IMR-90 (cell line): ENCODE measurements at regions not wholly inside any gene's neighbourhood (a gene's known extent, or its start where the extent isn't known, plus 50 kb on each side); places are given as distances from the start of the nearest gene placed in this dataset.
"Not testable (repeated sequence)": the region's sequence is repeated elsewhere in the genome, so short reads cannot be mapped to it uniquely, and the experiment has no call there.

Experiments used
- ATAC-seq: fragments of 200-7000 bp; cut with Tn5 transposase; 2 replicates; pipeline ENCODE4 v1.9.1; 2020; ENCODE audit warnings: low read depth, mild to moderate bottlenecking, moderate library complexity
- BruUV-seq: library from RNA; stranded (reverse); fragments of 400-500 nt; replicated peaks from 2 replicates; lab custom pipeline; 2021; lab: Mats Ljungman, UMichigan
- CTCF ChIA-PET: fragments of 300-600 bp; formaldehyde crosslinking; extraction: SDS; loops from one replicate; lab custom pipeline; 2021; ENCODE audit warnings: antibody characterized with exemption; lab: Yijun Ruan, JAX
- POLR2A ChIA-PET: fragments of 300-600 bp; sonication (Branson Sonifier 250); formaldehyde crosslinking; loops from one replicate; lab custom pipeline; 2022; ENCODE audit warnings: antibody characterized with exemption; ENCODE audit not compliant: unreplicated experiment; lab: Charles Lee
- DNase-seq: peaks from one replicate; pipeline ENCODE4 v3.0.0; 2013
- H2AFZ ChIP-seq: replicated peaks from 2 replicates; pipeline ENCODE3; 2013; ENCODE audit warnings: low read length, mild to moderate bottlenecking; ENCODE audit not compliant: poor library complexity
- H2AK5ac ChIP-seq: 2 replicates; pipeline ENCODE4 v1.6.1; 2013; ENCODE audit warnings: low read depth, low read length, inconsistent platforms
- H2AK9ac ChIP-seq: replicated peaks from 2 replicates; pipeline ENCODE3; 2013; ENCODE audit warnings: mild to moderate bottlenecking, low read depth, low read length, moderate library complexity; ENCODE audit not compliant: poor library complexity
- H2BK120ac ChIP-seq: 2 replicates; pipeline ENCODE4 v1.6.1; 2013; ENCODE audit warnings: low read depth, low read length, inconsistent platforms
- H2BK15ac ChIP-seq: 3 replicates; pipeline ENCODE4 v1.6.1; 2013; ENCODE audit warnings: low read depth, low read length, inconsistent platforms
- H2BK20ac ChIP-seq: 2 replicates; pipeline ENCODE4 v1.6.1; 2013; ENCODE audit warnings: low read depth, mild to moderate bottlenecking, inconsistent platforms, low read length, moderate library complexity
- H2BK5ac ChIP-seq: 2 replicates; pipeline ENCODE4 v1.6.1; 2013; ENCODE audit warnings: mild to moderate bottlenecking, low read depth, low read length, inconsistent platforms; ENCODE audit not compliant: poor library complexity, severe bottlenecking
- H3K14ac ChIP-seq: replicated peaks from 2 replicates; pipeline ENCODE4 v1.6.1; 2013; ENCODE audit warnings: low read depth, low read length, inconsistent platforms
- H3K18ac ChIP-seq: 2 replicates; pipeline ENCODE4 v1.6.1; 2013; ENCODE audit warnings: low read depth, low read length, control low read depth
- H3K23ac ChIP-seq: 2 replicates; pipeline ENCODE4 v1.6.1; 2013; ENCODE audit warnings: low read depth, low read length, inconsistent platforms
- H3K27ac ChIP-seq: 2 replicates; pipeline ENCODE4 v1.5.1; 2013; ENCODE audit warnings: mild to moderate bottlenecking, control low read depth, low read length; ENCODE audit not compliant: insufficient read depth
- H3K27me3 ChIP-seq: 2 replicates; pipeline ENCODE4 v1.6.1; 2013; ENCODE audit warnings: low read length; ENCODE audit not compliant: control insufficient read depth, insufficient read depth
- H3K36me3 ChIP-seq: 2 replicates; pipeline ENCODE4 v1.6.1; 2013; ENCODE audit warnings: low read length, mixed read lengths; ENCODE audit not compliant: control insufficient read depth, insufficient read depth
- H3K4ac ChIP-seq: 2 replicates; pipeline ENCODE4 v1.6.1; 2013; ENCODE audit warnings: low read depth, low read length, inconsistent platforms
- H3K4me1 ChIP-seq: 2 replicates; pipeline ENCODE4 v1.6.1; 2013; ENCODE audit warnings: low read length, mixed read lengths; ENCODE audit not compliant: control insufficient read depth, insufficient read depth
- H3K4me2 ChIP-seq: 2 replicates; pipeline ENCODE4 v1.6.1; 2013; ENCODE audit warnings: low read depth, mild to moderate bottlenecking, control low read depth, low read length, moderate library complexity
- H3K4me3 ChIP-seq: 2 replicates; pipeline ENCODE4 v1.5.1; 2013; ENCODE audit warnings: low read depth, mild to moderate bottlenecking, control low read depth, low read length, moderate library complexity; ENCODE audit not compliant: insufficient read depth
- H3K56ac ChIP-seq: 2 replicates; pipeline ENCODE4 v1.6.1; 2013; ENCODE audit warnings: low read length, inconsistent platforms; ENCODE audit not compliant: insufficient read depth; ENCODE audit errors: extremely low read depth
- H3K79me1 ChIP-seq, 2 experiments: 2 replicates each; pipeline ENCODE4 v1.6.1; 2013; ENCODE audit warnings: low read length in 2 of 2, inconsistent platforms in 1 of 2, low read depth in 1 of 2
- H3K9ac ChIP-seq: 2 replicates; pipeline ENCODE4 v1.6.1; 2013; ENCODE audit warnings: low read depth, low read length, control low read depth
- H3K9me1 ChIP-seq: 2 replicates; pipeline ENCODE4 v1.6.1; 2013; ENCODE audit warnings: low read length, inconsistent platforms; ENCODE audit not compliant: insufficient read depth
- H3K9me3 ChIP-seq: 2 replicates; pipeline ENCODE4 v1.6.1; 2013; ENCODE audit warnings: low read length; ENCODE audit not compliant: control insufficient read depth, insufficient read depth
- H4K20me1 ChIP-seq: 2 replicates; pipeline ENCODE4 v1.6.1; 2013; ENCODE audit warnings: low read length, inconsistent platforms; ENCODE audit not compliant: insufficient read depth
- H4K5ac ChIP-seq: 2 replicates; pipeline ENCODE4 v1.6.1; 2013; ENCODE audit warnings: mild to moderate bottlenecking, low read depth, low read length, control low read depth
- H4K8ac ChIP-seq, 2 experiments: 2 replicates each; pipeline ENCODE4 v1.6.1; 2013; ENCODE audit warnings: low read depth in 2 of 2, low read length in 2 of 2, control low read depth in 1 of 2, inconsistent platforms in 1 of 2
- H4K91ac ChIP-seq: 2 replicates; pipeline ENCODE4 v1.6.1; 2013; ENCODE audit warnings: low read depth, low read length, inconsistent platforms; ENCODE audit not compliant: insufficient read depth
- WGBS, 2 experiments: methylation state at CpG; one replicate each; pipeline versions ENCODE4 v1.1.5 to v1.1.7; 2013; ENCODE audit warnings: missing lambda C conversion rate in 2 of 2; ENCODE audit not compliant: insufficient read length in 1 of 2; ENCODE audit errors: extremely low coverage in 2 of 2; 5-methylcytosine and 5-hydroxymethylcytosine counted together
- dilution Hi-C: fragments of 300-500 bp; cut with HindIII; formaldehyde crosslinking; loops from one replicate; pipeline ENCODE4 v1.14.3; 2018; ENCODE audit warnings: low sequenced_read_pairs; ENCODE audit not compliant: unreplicated experiment
- in situ Hi-C: fragments of 300-500 bp; cut with MboI; formaldehyde crosslinking; loops from 3 replicates; pipeline ENCODE4 v1.14.3; 2019; ENCODE audit warnings: low sequenced_read_pairs, inconsistent platforms, mixed read lengths
- intact Hi-C: fragments of 100-400 bp; cut with micrococcal nuclease; formaldehyde crosslinking; loops from 2 replicates; pipeline ENCODE4 v1.10.0; 2022
- TF ChIP-seq, protein P1 (sequence below): fragments of 150-350 bp; IDR thresholded peaks from 2 replicates; pipeline ENCODE4 v1.6.1; 2017; ENCODE audit warnings: mild to moderate bottlenecking, antibody characterized with exemption, low read length, low read depth

DNA sequence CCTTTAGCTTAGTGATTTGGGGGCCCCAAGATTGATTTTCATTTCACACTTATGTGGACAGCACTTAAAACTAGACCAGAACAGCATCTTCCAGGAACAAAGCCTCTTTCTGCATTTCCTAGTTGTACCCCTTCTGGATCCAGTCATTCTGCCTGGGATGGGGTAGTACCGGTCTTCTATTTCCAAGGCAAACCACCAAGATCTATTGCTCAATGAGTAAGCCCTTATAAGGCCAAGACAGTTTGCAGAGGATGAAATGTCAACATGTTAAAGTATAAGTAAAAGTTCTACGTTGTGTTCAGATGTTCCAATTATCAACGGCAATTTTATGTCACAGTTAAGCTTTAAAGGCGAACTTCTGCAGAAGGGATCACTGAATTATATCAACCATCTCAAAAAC is 106.9 kb upstream of the ZNF746 start:
- BruUV-seq = no TSS peak
- in situ Hi-C loops = no loop called here
- peak; percentile 3 for DNase-seq

DNA sequence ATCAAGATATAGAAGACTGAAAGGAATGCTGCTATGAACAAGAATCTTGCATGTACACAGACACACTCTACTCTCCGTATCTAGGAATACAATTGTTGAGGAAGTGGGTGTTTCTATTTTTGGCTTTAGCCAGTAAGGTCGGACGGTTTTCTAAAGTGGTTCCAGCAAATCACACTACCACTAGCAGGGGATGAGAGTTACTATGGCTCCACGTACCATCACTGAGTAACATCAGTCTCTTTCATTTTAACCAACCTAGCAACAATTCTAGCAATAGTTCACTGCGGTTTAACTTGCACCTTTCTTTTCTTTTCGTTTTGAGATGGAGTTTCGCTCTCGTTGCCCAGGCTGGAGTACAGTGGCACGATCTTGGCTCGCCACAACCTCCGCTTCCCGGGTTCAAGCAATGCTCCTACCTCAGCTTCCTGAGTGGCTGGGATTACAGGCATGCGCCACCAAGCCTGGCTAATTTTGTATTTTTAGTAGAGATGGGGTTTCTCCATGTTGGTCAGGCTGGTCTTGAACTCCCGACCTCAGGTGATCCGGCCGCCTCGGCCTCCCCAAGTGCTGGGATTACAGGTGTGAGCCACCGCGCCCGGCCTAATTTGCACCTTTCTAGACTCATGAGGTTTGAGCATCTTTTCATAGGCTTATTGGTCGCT is 103.2 kb upstream of the ZNF746 start:
- H2BK15ac ChIP-seq, dilution Hi-C loops, H3K18ac ChIP-seq, H3K9me1 ChIP-seq, DNase-seq, H3K4me1 ChIP-seq, H2AK9ac ChIP-seq, H3K4me2 ChIP-seq, H3K9me3 ChIP-seq, ATAC-seq, intact Hi-C loops, H4K5ac ChIP-seq, H3K56ac ChIP-seq, H3K14ac ChIP-seq, H3K4ac ChIP-seq, H4K91ac ChIP-seq, H2BK120ac ChIP-seq, H3K9ac ChIP-seq, H4K8ac ChIP-seq, in situ Hi-C loops, H4K20me1 ChIP-seq, H2AFZ ChIP-seq, H3K23ac ChIP-seq, H2AK5ac ChIP-seq, H2BK5ac ChIP-seq, H3K27ac ChIP-seq, H3K4me3 ChIP-seq, H2BK20ac ChIP-seq, POLR2A ChIA-PET, CTCF ChIA-PET, BruUV-seq, H3K27me3 ChIP-seq: not testable (repeated sequence)
- H3K79me1 ChIP-seq = peaks cover 0 to 23% of the 10 kb centered on the region in 2 experiments; a peak in 3 of 4 replicates
- 100% methylated on average over 1 of the region's 21 CpGs; no CpG with 5 or more reads in 1 of the 2 experiments for WGBS, 2 experiments
- H3K36me3 ChIP-seq = peaks cover 30% of the 10 kb centered on the region

More for the DNA sequence above, 106.9 kb upstream of the ZNF746 start:
- H2BK120ac ChIP-seq = no peak overlapping the region
- H3K14ac ChIP-seq = no peak overlapping the region
- no peak overlapping the region for H4K91ac ChIP-seq
- H3K9me3 ChIP-seq = no peaks in the 10 kb centered on the region
- no peak for ATAC-seq
- H4K5ac ChIP-seq = no peak overlapping the region
- H3K36me3 ChIP-seq = peaks cover 28% of the 10 kb centered on the region
- peaks cover 3% of the 10 kb centered on the region; the same call in 1 of the 2 replicates for H4K20me1 ChIP-seq
- H3K4me3 ChIP-seq = no peak overlapping the region
- H2AK5ac ChIP-seq = no peak overlapping the region
- no peaks in the 10 kb centered on the region for H3K27me3 ChIP-seq
- no CpG with 5 or more reads among the region's 4 CpGs for WGBS, 2 experiments
- ChIA-PET POLR2A (no interaction called here), CTCF (no interaction called here)
- no peak overlapping the region for H3K4me2 ChIP-seq
- 0 out of 2 replicates have a peak, but pooled peaks cover 3% of the 10 kb centered on the region for H3K9me1 ChIP-seq
- H2BK20ac ChIP-seq = no peak overlapping the region
- H2AFZ ChIP-seq = no peak overlapping the region
- dilution Hi-C loops (no loop called here), intact Hi-C loops (no loop called here)
- H3K56ac ChIP-seq = no peak overlapping the region
- H3K4ac ChIP-seq = no peak overlapping the region
- H2AK9ac ChIP-seq = no peak overlapping the region
- no peak overlapping the region for H4K8ac ChIP-seq
- H3K18ac ChIP-seq = no peak overlapping the region
- TF ChIP-seq, protein P1, sequence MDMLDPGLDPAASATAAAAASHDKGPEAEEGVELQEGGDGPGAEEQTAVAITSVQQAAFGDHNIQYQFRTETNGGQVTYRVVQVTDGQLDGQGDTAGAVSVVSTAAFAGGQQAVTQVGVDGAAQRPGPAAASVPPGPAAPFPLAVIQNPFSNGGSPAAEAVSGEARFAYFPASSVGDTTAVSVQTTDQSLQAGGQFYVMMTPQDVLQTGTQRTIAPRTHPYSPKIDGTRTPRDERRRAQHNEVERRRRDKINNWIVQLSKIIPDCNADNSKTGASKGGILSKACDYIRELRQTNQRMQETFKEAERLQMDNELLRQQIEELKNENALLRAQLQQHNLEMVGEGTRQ = no peak
- H2BK5ac ChIP-seq = no peak overlapping the region
- H3K79me1 ChIP-seq = peaks cover 5 to 21% of the 10 kb centered on the region in 2 experiments
- no peaks in the 10 kb centered on the region for H3K4me1 ChIP-seq
- H3K23ac ChIP-seq = no peak overlapping the region
- no peak overlapping the region for H3K27ac ChIP-seq
- no peak overlapping the region for H3K9ac ChIP-seq
- H2BK15ac ChIP-seq = no peak overlapping the region
